Endothelial cell of umbilical vein (primary cell): ENCODE measurements at regions not wholly inside any gene's neighbourhood (a gene's known extent, or its start where the extent isn't known, plus 50 kb on each side); places are given as distances from the start of the nearest gene placed in this dataset.

Source experiments
- BruUV-seq: library from RNA; stranded (reverse); fragments of 400-500 nt; replicated peaks from 2 replicates; lab custom pipeline; 2021; lab: Mats Ljungman, UMichigan
- CTCF ChIA-PET: fragments of 300-600, 350-600 bp; sonication (Branson Sonifier 250); formaldehyde crosslinking; loops from one replicate; lab custom pipeline; 2021; ENCODE audit warnings: antibody characterized with exemption, inconsistent platforms; lab: Charles Lee
- POLR2A ChIA-PET: fragments of 300-600, 350-600 bp; sonication (Branson Sonifier 250); formaldehyde crosslinking; loops from one replicate; lab custom pipeline; 2021; ENCODE audit warnings: antibody characterized with exemption, inconsistent platforms; lab: Charles Lee
- DNase-seq: peaks from one replicate; pipeline ENCODE4 v3.0.0-alpha.2; 2011; ENCODE audit warnings: low read depth, low spot score
- FAIRE-seq: peaks from 2 replicates; lab custom pipeline; 2011; peaks lifted over from hg19 to GRCh38; lab: Jason Lieb, UNC
- H2AFZ ChIP-seq: 2 replicates; pipeline ENCODE4 v1.6.0; 2012; ENCODE audit warnings: low read depth, low read length, control low read depth, inconsistent platforms
- H3K27ac ChIP-seq: 2 replicates; pipeline ENCODE4 v1.5.1; 2011; ENCODE audit warnings: low read depth, mild to moderate bottlenecking, control low read depth, low read length, moderate library complexity; ENCODE audit not compliant: insufficient read depth
- H3K27me3 ChIP-seq, 2 experiments: 2 replicates each; pipeline versions ENCODE4 v1.6.0 to v1.6.1; 2011; ENCODE audit warnings: low read length in 2 of 2, mixed read lengths in 1 of 2; ENCODE audit not compliant: control insufficient read depth in 2 of 2, insufficient read depth in 2 of 2
- H3K36me3 ChIP-seq, 2 experiments: 2 replicates in 1 of 2; 3 replicates in 1 of 2; pipeline ENCODE4 v1.5.1; 2011; ENCODE audit warnings: low read length in 2 of 2, mild to moderate bottlenecking in 1 of 2, moderate library complexity in 1 of 2; ENCODE audit not compliant: control insufficient read depth in 2 of 2, insufficient read depth in 2 of 2; ENCODE audit errors: extremely low read depth in 1 of 2
- H3K4me1 ChIP-seq: 3 replicates; pipeline ENCODE4 v1.5.1; 2011; ENCODE audit warnings: mild to moderate bottlenecking, low read length; ENCODE audit not compliant: control insufficient read depth, insufficient read depth; ENCODE audit errors: extremely low read depth
- H3K4me2 ChIP-seq: 2 replicates; pipeline ENCODE4 v1.6.1; 2011; ENCODE audit warnings: low read length, control low read depth, mixed read lengths; ENCODE audit not compliant: insufficient read depth
- H3K4me3 ChIP-seq, 3 experiments: fragments of 200-600 bp in 1 of 3; sonication (generic), shearing (Covaris generic) in 1 of 3; replicated peaks in 1 of 3; 2 replicates each; pipeline ENCODE4 v1.5.1; 2011 to 2016; ENCODE audit warnings: control low read depth in 3 of 3, low read length in 3 of 3, mild to moderate bottlenecking in 2 of 3, inconsistent platforms in 1 of 3, low read depth in 1 of 3, moderate library complexity in 1 of 3; ENCODE audit not compliant: insufficient read depth in 1 of 3
- H3K79me2 ChIP-seq: 2 replicates; pipeline ENCODE4 v1.6.0; 2012; ENCODE audit warnings: low read length, inconsistent platforms; ENCODE audit not compliant: control insufficient read depth, insufficient read depth
- H3K9ac ChIP-seq: replicated peaks from 2 replicates; pipeline ENCODE3; 2011; ENCODE audit warnings: low read length, control low read depth; ENCODE audit not compliant: insufficient read depth; ENCODE audit errors: extremely low read depth
- H3K9me1 ChIP-seq: replicated peaks from 3 replicates; pipeline ENCODE4 v1.6.0; 2011; ENCODE audit warnings: mild to moderate bottlenecking, low read length; ENCODE audit not compliant: control insufficient read depth, insufficient read depth; ENCODE audit errors: extremely low read depth
- H3K9me3 ChIP-seq: replicated peaks from 2 replicates; pipeline ENCODE4 v1.5.1; 2012; ENCODE audit warnings: low read length, inconsistent platforms; ENCODE audit not compliant: control insufficient read depth, insufficient read depth
- H4K20me1 ChIP-seq: replicated peaks from 2 replicates; pipeline ENCODE3; 2011; ENCODE audit warnings: mild to moderate bottlenecking, low read length; ENCODE audit not compliant: control insufficient read depth, insufficient read depth; ENCODE audit errors: extremely low read depth
- EZH2 ChIP-seq: IDR thresholded peaks from 2 replicates; pipeline ENCODE4 v1.6.1; 2012; ENCODE audit warnings: borderline replicate concordance, low read depth, mild to moderate bottlenecking, moderate library complexity, low read length, inconsistent platforms; ENCODE audit not compliant: severe bottlenecking
- FOS ChIP-seq: IDR thresholded peaks from 2 replicates; pipeline ENCODE4 v1.6.1; 2011; ENCODE audit warnings: mild to moderate bottlenecking, low read length, moderate library complexity, borderline replicate concordance; ENCODE audit not compliant: insufficient read depth
- GATA2 ChIP-seq: IDR thresholded peaks from 2 replicates; pipeline ENCODE4 v1.7.0; 2011; ENCODE audit warnings: low read depth, mild to moderate bottlenecking, moderate library complexity, mixed read lengths, low read length; ENCODE audit not compliant: insufficient read length, insufficient read depth
- JUN ChIP-seq: IDR thresholded peaks from 2 replicates; pipeline ENCODE4 v1.6.1; 2011; ENCODE audit warnings: borderline replicate concordance, low read depth; ENCODE audit not compliant: insufficient read length, insufficient read depth
- MYC ChIP-seq: IDR thresholded peaks from one replicate; pipeline ENCODE4 v1.6.1; 2011; ENCODE audit warnings: mild to moderate bottlenecking, low read depth, low read length
- POLR2A ChIP-seq: IDR thresholded peaks from 2 replicates; pipeline ENCODE4 v1.6.1; 2012; ENCODE audit warnings: low read depth, mild to moderate bottlenecking, control low read depth, low read length
- POLR2AphosphoS5 ChIP-seq: IDR thresholded peaks from 2 replicates; pipeline ENCODE4 v1.6.1; 2012; ENCODE audit warnings: low read depth, mild to moderate bottlenecking, control low read depth, low read length, moderate library complexity; ENCODE audit not compliant: insufficient read depth
- dilution Hi-C: fragments of 300-500 bp; cut with MboI; formaldehyde crosslinking; loops from one replicate; pipeline ENCODE4 v1.15.0; 2019; ENCODE audit warnings: low sequenced_read_pairs; ENCODE audit not compliant: extremely low pct_ligation_motif_present
- intact Hi-C: fragments of 100-400 bp; cut with micrococcal nuclease; formaldehyde crosslinking; loops from one replicate; pipeline ENCODE4 v1.10.0; 2022
- TF ChIP-seq, protein P1 (sequence below): IDR thresholded peaks from 2 replicates; pipeline ENCODE4 v1.6.1; 2011; ENCODE audit not compliant: insufficient read depth, insufficient read length
- TF ChIP-seq, protein P2 (sequence below), 2 donors: IDR thresholded peaks; 1 replicate in 1 of 2; 2 replicates in 1 of 2; pipeline ENCODE4 v1.5.1; 2011; ENCODE audit warnings: low read length in 2 of 2, mild to moderate bottlenecking in 2 of 2, moderate library complexity in 2 of 2, control low read depth in 1 of 2, inconsistent platforms in 1 of 2, low read depth in 1 of 2; ENCODE audit not compliant: insufficient read depth in 1 of 2; ENCODE audit errors: extremely low read depth in 1 of 2

DNA sequence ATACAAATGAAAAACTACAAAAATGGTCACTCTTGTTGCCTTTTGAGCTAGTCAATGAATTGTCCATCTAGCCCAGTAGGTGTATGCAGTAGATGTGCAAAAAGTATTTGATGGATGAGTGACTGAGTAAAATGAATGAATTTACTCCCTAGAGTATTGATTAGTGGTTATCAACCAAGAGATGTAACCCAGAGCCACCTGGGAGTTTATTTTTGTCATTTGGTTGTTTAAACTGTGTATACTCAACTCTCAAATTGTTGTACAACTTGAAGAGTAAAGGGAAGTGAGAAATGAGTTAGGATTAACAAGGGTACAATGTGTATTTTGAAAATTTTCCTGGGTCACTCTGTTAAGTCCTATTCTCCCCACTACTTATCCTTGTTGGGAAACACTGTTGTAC, 124.1 kb upstream of the TMCO5A start:
- no peak overlapping the region for H3K27ac ChIP-seq
- H3K36me3 ChIP-seq = no peaks in the 10 kb centered on the region
- no TSS peak for BruUV-seq
- H3K4me1 ChIP-seq = no peaks in the 10 kb centered on the region
- DNase-seq (no peak), FAIRE-seq (no peak)
- no peaks in the 10 kb centered on the region for H3K79me2 ChIP-seq
- peaks cover 0 to 3% of the 10 kb centered on the region in 2 experiments for H3K27me3 ChIP-seq
- H3K9ac ChIP-seq = no peak overlapping the region
- no peaks in the 10 kb centered on the region for H3K9me1 ChIP-seq
- dilution Hi-C loops = no loop called here
- H3K4me2 ChIP-seq = no peak overlapping the region
- ChIA-PET CTCF (no interaction called here), POLR2A (no interaction called here)
- no peak overlapping the region for H3K4me3 ChIP-seq
- H3K9me3 ChIP-seq = no peaks in the 10 kb centered on the region
- intact Hi-C loops = no loop called here
- H4K20me1 ChIP-seq = no peaks in the 10 kb centered on the region
- TF ChIP-seq POLR2AphosphoS5 (no peak), POLR2A (no peak), EZH2 (no peak)
- TF ChIP-seq, protein P1, sequence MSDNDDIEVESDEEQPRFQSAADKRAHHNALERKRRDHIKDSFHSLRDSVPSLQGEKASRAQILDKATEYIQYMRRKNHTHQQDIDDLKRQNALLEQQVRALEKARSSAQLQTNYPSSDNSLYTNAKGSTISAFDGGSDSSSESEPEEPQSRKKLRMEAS = no peak
- TF ChIP-seq, protein P2, sequence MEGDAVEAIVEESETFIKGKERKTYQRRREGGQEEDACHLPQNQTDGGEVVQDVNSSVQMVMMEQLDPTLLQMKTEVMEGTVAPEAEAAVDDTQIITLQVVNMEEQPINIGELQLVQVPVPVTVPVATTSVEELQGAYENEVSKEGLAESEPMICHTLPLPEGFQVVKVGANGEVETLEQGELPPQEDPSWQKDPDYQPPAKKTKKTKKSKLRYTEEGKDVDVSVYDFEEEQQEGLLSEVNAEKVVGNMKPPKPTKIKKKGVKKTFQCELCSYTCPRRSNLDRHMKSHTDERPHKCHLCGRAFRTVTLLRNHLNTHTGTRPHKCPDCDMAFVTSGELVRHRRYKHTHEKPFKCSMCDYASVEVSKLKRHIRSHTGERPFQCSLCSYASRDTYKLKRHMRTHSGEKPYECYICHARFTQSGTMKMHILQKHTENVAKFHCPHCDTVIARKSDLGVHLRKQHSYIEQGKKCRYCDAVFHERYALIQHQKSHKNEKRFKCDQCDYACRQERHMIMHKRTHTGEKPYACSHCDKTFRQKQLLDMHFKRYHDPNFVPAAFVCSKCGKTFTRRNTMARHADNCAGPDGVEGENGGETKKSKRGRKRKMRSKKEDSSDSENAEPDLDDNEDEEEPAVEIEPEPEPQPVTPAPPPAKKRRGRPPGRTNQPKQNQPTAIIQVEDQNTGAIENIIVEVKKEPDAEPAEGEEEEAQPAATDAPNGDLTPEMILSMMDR (IDR thresholded peaks at IDR 0.05; ENCODE audit: extremely low read depth in 1 of 2, insufficient read depth in 1 of 2, low read depth in 1 of 2, low read length in 2 of 2) = no peak
- H2AFZ ChIP-seq = no peak overlapping the region

- Histone ChIP-seq H3K9me3 (no peaks in the 10 kb centered on the region), H3K27me3 (peaks cover 0 to 2% of the 10 kb centered on the region in 2 experiments), H3K36me3 (no peaks in the 10 kb centered on the region), H3K4me2 (no peak overlapping the region), H2AFZ (no peak overlapping the region), H3K9ac (no peak overlapping the region), H3K79me2 (no peaks in the 10 kb centered on the region), H3K4me1 (no peaks in the 10 kb centered on the region), H3K27ac (no peak overlapping the region), H4K20me1 (no peaks in the 10 kb centered on the region), H3K9me1 (no peaks in the 10 kb centered on the region), H3K4me3 (no peak overlapping the region)
- TF ChIP-seq MYC = no peak
- no peak for TF ChIP-seq JUN
- TF ChIP-seq FOS = no peak
- no peak for TF ChIP-seq POLR2A
- no peak for TF ChIP-seq GATA2
- CTCF ChIA-PET = no interaction called here
- POLR2A ChIA-PET = no interaction called here
- no TSS peak for BruUV-seq
- FAIRE-seq (no peak), DNase-seq (no peak)
- intact Hi-C loops (no loop called here), dilution Hi-C loops (no loop called here)
Measured at GRCh38 chr15:37813306-37813705, 121.1 kb upstream of the TMCO5A start.
